Activated naive CD4-positive, alpha-beta T cell treated with anti-CD3 and anti-CD28 coated beads for 36 hours (primary cell): ENCODE measurements at regions not wholly inside any gene's neighbourhood (a gene's known extent, or its start where the extent isn't known, plus 50 kb on each side); places are given as distances from the start of the nearest gene placed in this dataset.

Experiments used
- CTCF ChIA-PET: fragments of 350-600 bp; sonication (Branson Sonifier 250); formaldehyde crosslinking; loops from one replicate; lab custom pipeline; 2021; ENCODE audit warnings: antibody characterized with exemption; lab: Charles Lee
- DNase-seq: peaks from one replicate; pipeline ENCODE4 v3.0.0-alpha.2; 2020
- H3K27ac Mint-ChIP-seq: one replicate; pipeline ENCODE4 v1.8.0; 2021; ENCODE audit warnings: mild to moderate bottlenecking, mixed read lengths
- H3K27me3 Mint-ChIP-seq: one replicate; pipeline ENCODE4 v1.8.0; 2021; ENCODE audit warnings: low read depth, mixed read lengths
- H3K36me3 Mint-ChIP-seq: one replicate; pipeline ENCODE4 v1.8.0; 2021; ENCODE audit warnings: low read depth, mixed read lengths
- H3K4me1 Mint-ChIP-seq: one replicate; pipeline ENCODE4 v1.8.0; 2021; ENCODE audit warnings: low read depth, mixed read lengths
- H3K4me3 Mint-ChIP-seq: one replicate; pipeline ENCODE4 v1.8.0; 2021; ENCODE audit warnings: mild to moderate bottlenecking, moderate library complexity, mixed read lengths
- H3K9me3 Mint-ChIP-seq: one replicate; pipeline ENCODE4 v1.8.0; 2021; ENCODE audit warnings: mixed read lengths
- intact Hi-C: fragments of 100-400 bp; cut with micrococcal nuclease; formaldehyde crosslinking; loops from one replicate; pipeline ENCODE4 v1.15.1; 2023

DNA sequence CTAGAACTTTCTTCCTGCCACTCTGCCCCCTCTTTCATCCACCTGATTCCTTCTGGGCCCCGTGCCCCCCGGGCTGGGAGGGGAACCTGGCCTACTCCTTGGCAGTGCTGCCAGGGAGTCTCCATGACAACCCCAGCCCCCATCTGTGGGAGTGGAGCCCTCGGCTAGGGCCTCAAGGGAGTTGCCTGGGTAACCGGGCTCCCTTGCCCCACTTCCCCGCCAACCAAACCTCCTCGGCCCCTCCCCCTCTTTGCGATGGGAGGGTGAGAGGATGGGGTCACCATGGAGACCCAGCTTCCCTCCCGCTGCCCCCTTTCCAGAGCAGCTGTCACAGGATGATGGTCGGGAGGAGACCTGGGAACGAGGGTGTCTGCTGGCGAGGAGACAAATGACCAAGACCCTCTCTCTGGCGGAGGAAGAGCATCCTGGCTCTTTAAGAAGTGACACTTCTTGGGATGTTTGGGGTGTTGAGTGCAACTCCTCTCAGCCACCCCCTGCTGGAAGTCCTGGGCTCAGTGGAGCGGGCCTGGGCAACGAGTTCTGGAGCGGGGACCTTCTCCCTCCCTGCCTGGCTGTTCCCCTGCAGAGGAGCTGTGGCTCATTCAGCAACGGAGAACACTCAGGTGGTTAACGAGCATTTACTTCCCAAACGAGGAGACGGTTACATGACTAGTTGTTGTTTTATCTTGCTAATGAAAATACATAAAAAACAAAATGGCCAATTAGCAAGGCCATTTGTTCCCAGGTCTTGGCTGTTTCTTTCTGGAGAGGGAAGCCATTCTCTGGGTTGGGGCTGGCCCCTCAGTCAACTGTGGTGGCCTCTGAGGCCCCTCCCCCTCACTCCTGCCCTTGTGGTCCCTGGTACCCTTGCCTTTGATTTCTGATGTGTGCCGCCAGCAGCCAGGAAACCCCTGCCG is 82.8 kb downstream of the UBIAD1 start:
- no peak overlapping the region for H3K4me3 Mint-ChIP-seq
- peaks cover 2% of the 10 kb centered on the region for H3K27me3 Mint-ChIP-seq
- DNase-seq = no peak
- CTCF ChIA-PET = no interaction called here
- H3K36me3 Mint-ChIP-seq = no peaks in the 10 kb centered on the region
- no peak overlapping the region for H3K27ac Mint-ChIP-seq
- peaks cover 13% of the 10 kb centered on the region for H3K4me1 Mint-ChIP-seq
- intact Hi-C loops = loop anchor here (5.0 kb wide), 1 partner anchor 114 kb away; no protein-coding TSS in a partner anchor
- H3K9me3 Mint-ChIP-seq = no peaks in the 10 kb centered on the region

DNA sequence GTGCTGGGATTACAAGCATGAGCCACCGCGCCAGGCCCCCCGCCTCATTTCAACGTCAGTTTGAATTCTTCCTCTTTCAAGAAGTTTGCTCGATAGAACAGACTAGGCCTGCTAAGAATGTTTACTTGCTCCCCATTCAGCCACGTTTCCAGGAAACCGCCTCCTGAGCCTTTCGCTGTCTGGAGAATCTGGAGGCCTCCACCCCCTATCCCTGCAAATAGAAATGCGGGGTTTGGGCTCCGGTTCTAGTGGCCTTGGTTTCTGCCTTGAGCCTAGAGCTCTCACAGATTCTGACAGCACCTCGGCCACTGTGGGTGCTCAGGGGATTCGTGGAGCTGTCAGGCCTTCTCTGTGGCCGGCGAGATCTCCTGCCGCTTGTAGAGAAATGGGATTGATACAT is 84.3 kb downstream of the UBIAD1 start:
- peaks cover 2% of the 10 kb centered on the region for H3K27me3 Mint-ChIP-seq
- no peak overlapping the region for H3K4me3 Mint-ChIP-seq
- H3K27ac Mint-ChIP-seq = no peak overlapping the region
- no peak for DNase-seq
- H3K36me3 Mint-ChIP-seq = no peaks in the 10 kb centered on the region
- CTCF ChIA-PET = interaction anchor here (1.6 kb wide), 1 partner anchor 288 kb away, joined by 3 read pairs; no protein-coding TSS in a partner anchor
- intact Hi-C loops = loop anchor here (5.0 kb wide), 1 partner anchor 115 kb away; no protein-coding TSS in a partner anchor
- H3K4me1 Mint-ChIP-seq = peaks cover 12% of the 10 kb centered on the region
- H3K9me3 Mint-ChIP-seq = no peaks in the 10 kb centered on the region

DNA sequence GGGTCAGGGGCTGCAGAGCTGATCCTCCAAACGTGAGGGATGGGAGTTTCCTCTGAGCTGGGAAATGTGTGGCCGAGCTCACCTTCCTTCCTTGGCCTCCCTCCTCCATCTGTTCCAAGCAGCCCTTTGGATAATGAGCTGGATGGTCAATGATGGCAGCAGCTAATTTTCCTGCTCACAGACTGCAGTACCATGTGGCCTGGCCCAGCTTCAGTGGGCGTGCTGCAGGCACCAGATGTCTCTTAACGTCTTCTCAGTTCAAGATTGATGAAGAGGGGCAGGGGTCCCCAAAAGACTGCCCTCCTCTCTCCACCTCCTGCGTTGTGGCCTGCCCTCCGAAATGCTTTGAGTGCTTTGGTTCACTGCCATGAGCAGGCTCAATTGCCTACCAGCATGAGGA is 86.0 kb downstream of the UBIAD1 start:
- no peak overlapping the region for H3K4me3 Mint-ChIP-seq
- no peak overlapping the region for H3K27ac Mint-ChIP-seq
- DNase-seq = no peak
- peaks cover 2% of the 10 kb centered on the region for H3K27me3 Mint-ChIP-seq
- no peaks in the 10 kb centered on the region for H3K9me3 Mint-ChIP-seq
- H3K4me1 Mint-ChIP-seq = peaks cover 2% of the 10 kb centered on the region
- CTCF ChIA-PET = interaction anchor here (1.6 kb wide), 1 partner anchor 9 kb away, joined by 3 read pairs; no protein-coding TSS in a partner anchor
- intact Hi-C loops = loop anchor here (5.0 kb wide), 1 partner anchor 117 kb away; no protein-coding TSS in a partner anchor
- H3K36me3 Mint-ChIP-seq = no peaks in the 10 kb centered on the region

DNA sequence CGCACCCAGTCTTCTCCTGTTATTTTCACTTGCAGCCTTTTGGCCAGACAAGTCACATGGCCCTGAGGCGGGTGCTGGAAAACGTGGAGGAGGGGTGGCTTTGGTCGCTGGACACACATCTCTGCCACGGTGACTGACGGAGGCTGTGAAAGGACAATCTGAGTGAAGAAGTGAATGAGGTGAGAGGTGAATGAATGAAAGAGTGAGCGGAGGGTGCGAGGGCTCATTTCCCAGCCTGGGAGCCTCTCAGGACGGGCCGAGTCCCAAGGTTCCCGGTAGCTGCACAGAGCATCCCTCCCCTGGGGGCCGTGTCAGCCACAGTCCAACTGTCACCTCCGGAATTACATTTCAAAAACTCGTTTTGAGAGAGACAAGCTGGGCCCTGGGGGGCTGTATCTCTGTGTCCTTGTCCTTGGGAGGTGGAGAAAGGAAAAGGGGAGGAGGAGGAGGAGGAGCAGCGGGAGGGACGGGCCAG is 89.6 kb downstream of the UBIAD1 start:
- H3K27me3 Mint-ChIP-seq = no peaks in the 10 kb centered on the region
- no peaks in the 10 kb centered on the region for H3K4me1 Mint-ChIP-seq
- intact Hi-C loops = no loop called here
- CTCF ChIA-PET = interaction anchor here (0.6 to 1.4 kb wide), 2 partner anchors 18 to 63 kb away, joined by 3 read pairs; no protein-coding TSS in a partner anchor
- H3K27ac Mint-ChIP-seq = no peak overlapping the region
- no peaks in the 10 kb centered on the region for H3K9me3 Mint-ChIP-seq
- no peak overlapping the region for H3K4me3 Mint-ChIP-seq
- no peak for DNase-seq
- H3K36me3 Mint-ChIP-seq = no peaks in the 10 kb centered on the region

DNA sequence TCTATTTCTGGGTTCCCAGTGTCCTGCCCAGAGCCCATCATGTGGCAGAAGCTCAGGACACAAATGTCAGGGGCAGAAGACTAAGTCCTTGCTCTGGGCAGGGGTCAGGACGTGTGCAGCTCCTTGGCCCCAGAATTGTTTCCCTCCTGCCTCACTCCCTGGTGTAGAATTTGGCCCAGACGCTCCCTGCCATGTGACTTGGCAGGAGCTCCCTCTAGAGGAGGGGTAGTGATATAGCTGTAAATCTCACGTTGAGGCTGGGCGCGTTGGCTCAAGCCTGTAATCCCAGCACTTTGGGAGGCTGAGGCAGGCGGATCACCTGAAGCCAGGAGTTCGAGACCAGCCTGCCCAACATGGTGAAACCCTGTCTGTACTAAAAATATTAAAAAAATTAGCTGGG is 91.2 kb downstream of the UBIAD1 start:
- peak; percentile 20 for DNase-seq
- H3K27ac Mint-ChIP-seq = no peak overlapping the region
- CTCF ChIA-PET = interaction anchor here (0.6 to 1.4 kb wide), 7 partner anchors 9 to 208 kb away, joined by 3 to 5 read pairs (median 4); no protein-coding TSS in a partner anchor
- no peaks in the 10 kb centered on the region for H3K4me1 Mint-ChIP-seq
- H3K27me3 Mint-ChIP-seq = no peaks in the 10 kb centered on the region
- intact Hi-C loops = no loop called here
- no peaks in the 10 kb centered on the region for H3K9me3 Mint-ChIP-seq
- no peak overlapping the region for H3K4me3 Mint-ChIP-seq
- H3K36me3 Mint-ChIP-seq = no peaks in the 10 kb centered on the region

DNA sequence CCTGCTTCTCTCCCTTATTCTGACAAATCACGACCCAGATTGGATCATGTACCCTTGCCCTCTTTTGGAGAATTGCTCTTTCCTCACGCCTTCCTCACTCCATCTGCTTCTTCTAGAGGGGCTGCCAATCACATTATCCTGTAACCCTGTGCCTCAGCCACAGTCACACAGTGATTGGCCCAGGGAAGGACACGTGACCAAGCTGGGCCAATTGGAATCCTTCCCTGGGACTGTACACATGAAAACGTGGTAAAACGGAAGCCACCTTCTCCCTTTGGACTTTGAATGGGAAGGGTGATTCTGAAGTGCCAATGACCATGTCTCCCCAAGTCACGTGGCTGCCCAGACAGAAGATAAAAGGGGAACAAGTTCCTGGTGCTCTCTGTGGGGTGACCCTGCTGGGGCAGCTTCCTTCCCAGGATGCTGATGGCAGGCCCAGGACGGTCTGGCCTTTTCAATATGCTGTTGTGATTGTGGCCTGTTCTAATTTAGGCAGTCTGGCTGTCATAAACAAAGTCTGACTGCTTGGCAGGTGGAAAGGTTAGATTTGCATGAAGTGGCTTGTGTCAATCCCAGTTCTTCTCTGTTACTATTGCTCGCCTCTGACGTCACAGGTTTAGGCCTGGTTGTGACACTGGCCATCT is 92.9 kb downstream of the UBIAD1 start:
- H3K27me3 Mint-ChIP-seq = no peaks in the 10 kb centered on the region
- H3K4me3 Mint-ChIP-seq = no peak overlapping the region
- no peaks in the 10 kb centered on the region for H3K9me3 Mint-ChIP-seq
- DNase-seq = no peak
- CTCF ChIA-PET = no interaction called here
- no peaks in the 10 kb centered on the region for H3K4me1 Mint-ChIP-seq
- H3K36me3 Mint-ChIP-seq = no peaks in the 10 kb centered on the region
- intact Hi-C loops = no loop called here
- H3K27ac Mint-ChIP-seq = no peak overlapping the region

DNA sequence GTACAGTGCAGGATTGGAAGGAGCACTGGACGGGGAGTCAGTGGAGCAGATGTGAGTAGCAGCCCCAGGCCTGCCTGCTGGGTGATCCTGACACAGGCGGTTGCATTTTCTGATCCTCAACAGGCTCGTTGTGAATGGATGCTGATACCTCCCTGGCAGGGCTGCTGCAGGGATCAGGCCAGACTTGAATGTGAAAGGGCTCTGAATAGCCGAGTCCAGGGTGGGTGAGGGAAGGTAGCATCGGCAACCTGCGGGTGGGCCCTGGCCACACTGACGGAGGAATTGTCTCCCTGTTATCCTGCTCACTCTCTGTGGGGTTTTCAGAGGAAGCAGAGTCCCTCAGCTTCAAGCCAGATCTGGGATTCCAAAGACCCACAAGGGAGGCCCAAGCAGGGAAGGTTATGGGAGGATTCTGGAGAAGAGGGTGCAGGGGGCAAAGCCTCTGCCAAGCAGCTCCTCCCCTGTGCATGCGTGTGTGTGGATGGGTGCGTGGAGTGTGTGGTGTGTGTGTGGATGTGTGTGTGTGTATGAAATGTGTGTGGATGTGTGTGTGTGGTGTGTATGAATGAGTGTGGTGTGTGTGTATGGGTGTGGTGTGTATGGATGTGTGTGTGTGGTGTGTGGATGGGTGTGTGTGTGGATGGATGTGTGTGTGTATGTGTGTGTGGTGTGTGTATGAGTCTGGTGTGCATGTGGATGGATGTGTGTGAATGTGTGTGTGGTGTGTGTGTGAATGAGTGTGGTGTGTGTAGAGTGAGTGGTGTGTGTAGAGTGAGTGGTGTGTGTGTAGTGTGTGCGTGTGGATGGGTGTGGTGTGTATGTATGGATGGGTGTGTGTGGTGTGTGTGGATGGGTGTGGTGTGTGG is 100.3 kb downstream of the UBIAD1 start:
- Mint-ChIP-seq H3K27me3 (no peaks in the 10 kb centered on the region), H3K9me3 (no peaks in the 10 kb centered on the region), H3K36me3 (no peaks in the 10 kb centered on the region), H3K4me3 (no peak overlapping the region), H3K4me1 (peaks cover 8% of the 10 kb centered on the region), H3K27ac (no peak overlapping the region)
- no peak for DNase-seq
- intact Hi-C loops = no loop called here
- CTCF ChIA-PET = interaction anchor here (1.0 kb wide), 1 partner anchor 9 kb away, joined by 4 read pairs; no protein-coding TSS in a partner anchor

DNA sequence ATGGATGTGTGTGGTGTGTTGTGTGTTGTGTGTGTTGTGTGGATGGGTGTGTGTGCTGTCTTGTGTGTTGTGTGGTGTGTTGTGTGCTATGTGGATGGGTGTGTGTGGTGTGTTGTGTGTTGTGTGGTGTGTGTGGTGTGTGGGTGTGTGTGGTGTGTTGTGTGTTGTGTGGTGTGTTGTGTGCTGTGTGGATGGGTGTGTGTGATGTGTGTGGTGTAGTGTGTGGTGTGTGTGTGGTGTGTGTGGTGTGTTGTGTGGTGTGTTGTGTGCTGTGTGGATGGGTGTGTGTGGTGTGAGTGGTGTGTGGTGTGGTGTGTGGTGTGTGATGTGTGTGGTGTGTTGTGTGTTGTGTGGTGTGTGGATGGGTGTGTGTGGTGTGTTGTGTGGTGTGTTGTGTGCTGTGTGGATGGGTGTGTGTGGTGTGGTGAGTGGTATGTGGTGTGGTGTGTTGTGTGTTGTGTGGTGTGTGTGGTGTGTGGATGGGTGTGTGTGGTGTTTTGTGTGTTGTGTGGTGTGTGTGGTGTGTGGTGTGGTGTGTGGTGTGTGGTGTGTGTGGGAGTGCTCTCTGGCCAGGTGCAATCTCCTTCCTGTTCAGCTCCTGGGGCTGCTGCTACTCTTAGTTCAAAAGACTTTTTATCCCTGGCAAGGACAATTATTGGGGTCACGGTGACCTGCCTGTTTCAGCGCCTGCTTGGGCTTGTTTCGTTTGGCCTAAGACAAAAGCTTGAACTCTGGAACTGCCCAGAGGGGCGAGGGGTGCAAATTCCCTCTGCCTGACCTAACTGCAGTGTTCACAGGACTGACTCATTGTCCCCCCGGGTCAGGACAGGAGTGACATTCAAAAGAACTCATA is 101.1 kb downstream of the UBIAD1 start:
- Mint-ChIP-seq H3K4me1 (peaks cover 8% of the 10 kb centered on the region), H3K36me3 (no peaks in the 10 kb centered on the region), H3K9me3 (no peaks in the 10 kb centered on the region), H3K4me3 (no peak overlapping the region), H3K27me3 (no peaks in the 10 kb centered on the region), H3K27ac (no peak overlapping the region)
- no peak for DNase-seq
- intact Hi-C loops = no loop called here
- CTCF ChIA-PET = interaction anchor here (0.7 kb wide), 1 partner anchor 10 kb away, joined by 3 read pairs; no protein-coding TSS in a partner anchor

DNA sequence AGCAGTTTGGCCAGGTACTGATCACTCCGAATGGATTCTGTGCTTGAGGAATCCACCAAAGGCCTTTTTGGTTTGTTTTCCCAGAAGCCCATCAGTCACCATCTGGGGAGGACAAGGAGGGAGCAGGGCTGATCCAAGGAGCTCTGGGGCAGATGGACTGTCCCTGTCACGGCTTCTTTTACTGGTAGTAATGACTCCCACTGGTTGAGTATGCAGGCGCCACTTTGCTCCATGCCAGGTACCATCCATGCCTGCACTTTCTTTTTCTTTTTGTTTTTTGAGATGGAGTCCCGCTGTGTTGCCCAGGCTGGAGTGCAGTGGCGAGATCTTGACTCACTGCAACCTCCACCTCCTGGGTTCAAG is 101.7 kb downstream of the UBIAD1 start:
- intact Hi-C loops = no loop called here
- Mint-ChIP-seq H3K27me3 (no peaks in the 10 kb centered on the region), H3K9me3 (no peaks in the 10 kb centered on the region), H3K36me3 (no peaks in the 10 kb centered on the region), H3K27ac (no peak overlapping the region), H3K4me3 (no peak overlapping the region), H3K4me1 (peaks cover 8% of the 10 kb centered on the region)
- CTCF ChIA-PET = interaction anchor here (0.7 to 1.3 kb wide), 2 partner anchors 9 to 13 kb away, joined by 3 to 6 read pairs; no protein-coding TSS in a partner anchor
- DNase-seq = no peak

DNA sequence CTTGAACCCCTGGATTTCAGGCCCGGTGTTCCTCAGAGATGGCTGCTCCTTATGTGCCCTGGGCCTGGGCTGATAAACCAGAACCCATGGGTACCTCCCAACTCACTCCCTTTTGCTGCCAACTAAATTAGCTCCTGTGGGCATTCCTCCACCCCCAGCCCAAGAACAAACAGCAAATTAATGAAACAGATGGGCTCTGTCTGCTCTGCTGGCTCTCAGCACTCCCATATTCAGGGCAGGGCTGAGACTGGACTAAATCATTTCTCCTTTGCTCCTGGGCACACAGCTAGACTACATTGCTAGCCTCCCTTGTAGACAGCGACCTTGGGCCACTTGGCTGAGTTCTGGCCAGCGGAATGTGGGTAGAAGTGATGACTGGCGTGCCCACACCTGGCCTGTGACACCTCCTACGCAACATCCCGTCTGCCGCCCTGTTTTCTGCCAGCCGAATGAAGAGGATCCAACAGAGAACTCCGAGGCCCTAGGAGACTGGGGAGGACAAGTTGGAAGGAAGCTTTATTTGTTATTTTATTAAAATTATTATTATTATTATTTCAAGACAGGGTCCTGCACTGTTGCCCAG is 101.9 kb upstream of the DISP3 start:
- intact Hi-C loops = no loop called here

DNA sequence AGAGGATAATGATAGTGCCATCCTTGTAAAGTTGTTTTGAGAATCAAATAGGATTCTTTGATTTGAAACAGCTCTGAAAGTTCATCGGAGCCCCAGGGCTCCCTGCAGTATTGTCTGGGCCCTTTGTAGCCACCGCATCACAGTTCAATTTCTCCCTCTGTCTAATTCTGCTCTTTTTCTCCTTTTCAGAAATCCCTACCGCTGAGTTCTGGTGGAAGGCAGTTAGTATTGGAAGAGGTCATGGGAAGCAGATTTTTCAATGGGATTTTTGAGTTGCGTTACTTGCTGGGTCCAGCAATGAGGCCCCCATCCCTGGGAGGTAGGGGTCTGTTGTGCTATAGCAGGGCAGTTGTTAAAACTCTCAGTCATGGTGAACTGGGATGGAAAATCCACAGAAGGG is 101.0 kb upstream of the DISP3 start:
- no peaks in the 10 kb centered on the region for H3K27me3 Mint-ChIP-seq

More for the DNA sequence above, 101.9 kb upstream of the DISP3 start:
- no peak overlapping the region for H3K27ac Mint-ChIP-seq
- H3K9me3 Mint-ChIP-seq = peaks cover 1% of the 10 kb centered on the region
- no peaks in the 10 kb centered on the region for H3K36me3 Mint-ChIP-seq
- H3K4me3 Mint-ChIP-seq = no peak overlapping the region
- H3K27me3 Mint-ChIP-seq = no peaks in the 10 kb centered on the region
- H3K4me1 Mint-ChIP-seq = peaks cover 10% of the 10 kb centered on the region
- CTCF ChIA-PET = interaction anchor here (0.5 kb wide), 1 partner anchor 912 kb away, joined by 4 read pairs; no protein-coding TSS in a partner anchor
- DNase-seq = no peak

More for the DNA sequence above, 101.0 kb upstream of the DISP3 start:
- DNase-seq = no peak
- Mint-ChIP-seq H3K36me3 (no peaks in the 10 kb centered on the region), H3K9me3 (peaks cover 2% of the 10 kb centered on the region), H3K4me1 (peaks cover 14% of the 10 kb centered on the region), H3K27ac (no peak overlapping the region), H3K4me3 (no peak overlapping the region)
- CTCF ChIA-PET = no interaction called here
- intact Hi-C loops = no loop called here
